Astrocyte (in vitro differentiated cells and primary cell): ENCODE measurements at regions not wholly inside any gene's neighbourhood (a gene's known extent, or its start where the extent isn't known, plus 50 kb on each side); places are given as distances from the start of the nearest gene placed in this dataset.

ENCODE experiments used
- CTCF ChIP-seq: IDR thresholded peaks from 2 replicates; pipeline ENCODE4 v1.5.1; 2011; ENCODE audit warnings: low read depth, mild to moderate bottlenecking, inconsistent platforms, low read length, moderate library complexity; ENCODE audit not compliant: insufficient read depth
- EZH2 ChIP-seq: IDR thresholded peaks from 2 replicates; pipeline ENCODE4 v1.6.1; 2012; ENCODE audit warnings: mild to moderate bottlenecking, low read length, inconsistent platforms; ENCODE audit not compliant: insufficient read depth

GRCh38 chr4:164252286-164252685, 501.6 kb upstream of the SMIM31 start:
- TF ChIP-seq CTCF (no peak), EZH2 (no peak)
